ENCODE measurements at regions not wholly inside any gene's neighbourhood (a gene's known extent, or its start where the extent isn't known, plus 50 kb on each side); places are given as distances from the start of the nearest gene placed in this dataset.

DNA sequence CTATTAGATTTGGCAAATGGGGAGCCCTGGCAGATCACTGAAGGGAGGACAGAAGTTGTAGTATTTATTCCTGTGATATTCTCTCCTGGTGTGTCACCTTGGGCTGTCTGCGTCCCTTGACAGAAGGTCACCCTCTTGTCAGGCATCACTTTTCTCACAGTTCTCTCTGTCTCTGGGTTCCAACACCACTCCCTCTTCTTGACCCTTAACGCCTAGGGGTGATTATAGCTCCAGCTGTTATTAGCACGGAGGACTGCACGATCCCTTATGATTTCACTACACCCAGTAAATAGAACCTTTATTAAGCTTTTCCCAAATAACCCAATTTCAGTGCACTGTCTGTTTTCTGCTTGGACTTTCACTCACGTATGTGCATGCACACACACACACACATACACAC is 166.3 kb upstream of the TNP1 start:
- TF ChIP-seq, protein P1, sequence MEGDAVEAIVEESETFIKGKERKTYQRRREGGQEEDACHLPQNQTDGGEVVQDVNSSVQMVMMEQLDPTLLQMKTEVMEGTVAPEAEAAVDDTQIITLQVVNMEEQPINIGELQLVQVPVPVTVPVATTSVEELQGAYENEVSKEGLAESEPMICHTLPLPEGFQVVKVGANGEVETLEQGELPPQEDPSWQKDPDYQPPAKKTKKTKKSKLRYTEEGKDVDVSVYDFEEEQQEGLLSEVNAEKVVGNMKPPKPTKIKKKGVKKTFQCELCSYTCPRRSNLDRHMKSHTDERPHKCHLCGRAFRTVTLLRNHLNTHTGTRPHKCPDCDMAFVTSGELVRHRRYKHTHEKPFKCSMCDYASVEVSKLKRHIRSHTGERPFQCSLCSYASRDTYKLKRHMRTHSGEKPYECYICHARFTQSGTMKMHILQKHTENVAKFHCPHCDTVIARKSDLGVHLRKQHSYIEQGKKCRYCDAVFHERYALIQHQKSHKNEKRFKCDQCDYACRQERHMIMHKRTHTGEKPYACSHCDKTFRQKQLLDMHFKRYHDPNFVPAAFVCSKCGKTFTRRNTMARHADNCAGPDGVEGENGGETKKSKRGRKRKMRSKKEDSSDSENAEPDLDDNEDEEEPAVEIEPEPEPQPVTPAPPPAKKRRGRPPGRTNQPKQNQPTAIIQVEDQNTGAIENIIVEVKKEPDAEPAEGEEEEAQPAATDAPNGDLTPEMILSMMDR (IDR thresholded peaks at IDR 0.05), result no peak
- no peak for TF ChIP-seq POLR2A (IDR thresholded peaks at IDR 0.05)
